Ovary (tissue), 3 donors: ENCODE measurements at regions not wholly inside any gene's neighbourhood (a gene's known extent, or its start where the extent isn't known, plus 50 kb on each side); places are given as distances from the start of the nearest gene placed in this dataset.

Experiments used
- EP300 ChIP-seq: sonication (generic); formaldehyde crosslinking; IDR thresholded peaks from one replicate; pipeline ENCODE4 v1.6.1; 2017; ENCODE audit warnings: antibody characterized with exemption
- POLR2A ChIP-seq: fragments of 450-650 bp; IDR thresholded peaks from one replicate; pipeline ENCODE4 v1.6.1; 2017; ENCODE audit warnings: antibody characterized with exemption, mild to moderate bottlenecking, moderate library complexity
- TF ChIP-seq, protein P1 (sequence below), 3 donors: fragments of 450-650 bp in 2 of 3; fragments of 200-600 bp in 1 of 3; IDR thresholded peaks; one replicate each; pipeline versions ENCODE4 v1.5.1 to v1.8.0; 2016 to 2022; ENCODE audit warnings: antibody characterized with exemption in 3 of 3, mild to moderate bottlenecking in 1 of 3
- donor health status: DM: no; HTN: no; CAD: no.

DNA sequence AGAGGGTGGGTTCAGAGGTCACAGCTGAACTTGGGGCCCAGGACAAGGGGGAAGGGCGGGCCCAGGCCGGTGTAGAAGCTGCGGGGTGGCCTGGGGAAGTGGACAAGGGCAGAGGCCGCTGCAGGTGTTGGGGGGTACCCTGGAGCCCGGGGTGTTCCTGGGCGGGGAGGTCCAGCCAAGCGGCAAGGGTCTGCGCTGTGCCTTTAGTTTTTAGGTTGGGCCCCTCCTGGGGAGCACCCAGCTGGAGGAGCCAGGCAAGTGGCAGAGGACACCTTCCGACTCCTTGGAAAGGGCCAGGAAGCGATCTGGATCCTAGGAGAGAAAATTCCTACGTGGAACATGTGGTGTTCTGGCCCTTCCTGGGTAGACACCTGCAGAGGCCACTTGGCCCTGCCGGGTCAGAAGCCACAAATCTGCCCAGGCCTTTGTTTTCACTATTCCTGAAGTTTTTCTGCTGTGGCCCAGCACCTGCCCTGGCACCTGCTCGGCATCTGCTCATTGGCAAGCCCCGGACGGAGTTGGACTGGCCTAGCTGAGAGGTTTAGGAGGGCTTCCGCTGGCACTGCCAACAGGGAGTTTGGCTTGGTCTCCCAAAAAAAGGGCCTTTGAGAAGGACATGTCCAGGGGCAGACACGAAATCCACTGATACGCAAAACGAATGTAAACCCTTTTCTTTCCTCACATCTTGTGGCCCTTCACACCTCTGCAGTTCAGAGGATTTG is 61.1 kb downstream of the SMUG1 start:
- TF ChIP-seq, protein P1, sequence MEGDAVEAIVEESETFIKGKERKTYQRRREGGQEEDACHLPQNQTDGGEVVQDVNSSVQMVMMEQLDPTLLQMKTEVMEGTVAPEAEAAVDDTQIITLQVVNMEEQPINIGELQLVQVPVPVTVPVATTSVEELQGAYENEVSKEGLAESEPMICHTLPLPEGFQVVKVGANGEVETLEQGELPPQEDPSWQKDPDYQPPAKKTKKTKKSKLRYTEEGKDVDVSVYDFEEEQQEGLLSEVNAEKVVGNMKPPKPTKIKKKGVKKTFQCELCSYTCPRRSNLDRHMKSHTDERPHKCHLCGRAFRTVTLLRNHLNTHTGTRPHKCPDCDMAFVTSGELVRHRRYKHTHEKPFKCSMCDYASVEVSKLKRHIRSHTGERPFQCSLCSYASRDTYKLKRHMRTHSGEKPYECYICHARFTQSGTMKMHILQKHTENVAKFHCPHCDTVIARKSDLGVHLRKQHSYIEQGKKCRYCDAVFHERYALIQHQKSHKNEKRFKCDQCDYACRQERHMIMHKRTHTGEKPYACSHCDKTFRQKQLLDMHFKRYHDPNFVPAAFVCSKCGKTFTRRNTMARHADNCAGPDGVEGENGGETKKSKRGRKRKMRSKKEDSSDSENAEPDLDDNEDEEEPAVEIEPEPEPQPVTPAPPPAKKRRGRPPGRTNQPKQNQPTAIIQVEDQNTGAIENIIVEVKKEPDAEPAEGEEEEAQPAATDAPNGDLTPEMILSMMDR (IDR thresholded peaks at IDR 0.05), result no peak
- TF ChIP-seq POLR2A, result no peak
- TF ChIP-seq EP300, result no peak
